ENCODE measurements at regions not wholly inside any gene's neighbourhood (a gene's known extent, or its start where the extent isn't known, plus 50 kb on each side); places are given as distances from the start of the nearest gene placed in this dataset.
"Not testable (repeated sequence)": the region's sequence is repeated elsewhere in the genome, so short reads cannot be mapped to it uniquely, and the experiment has no call there.

- DNase-seq (ENCODE audit: low spot score), result no peak
These were observed 250.7 kb downstream of the RMST start for GRCh38 chr12:97713270-97713669.

- DNase-seq (ENCODE audit: low spot score), result peak; percentile 18
These were observed 251.5 kb downstream of the RMST start for GRCh38 chr12:97714107-97714563.

- DNase-seq (ENCODE audit: low spot score), result peak; percentile 36
These were observed 253.8 kb downstream of the RMST start for GRCh38 chr12:97716356-97716755.

- DNase-seq (ENCODE audit: low spot score), result not testable (repeated sequence)
These were observed 261.2 kb downstream of the RMST start for GRCh38 chr12:97723801-97724200.

GRCh38 chr12:97745406-97746101 lies 282.9 kb downstream of the RMST start:
- no peak for DNase-seq (ENCODE audit: low spot score)

- DNase-seq (ENCODE audit: low spot score), result no peak
These were observed 285.7 kb downstream of the RMST start for GRCh38 chr12:97748298-97748697.

GRCh38 chr12:97751704-97752103 lies 289.1 kb downstream of the RMST start:
- DNase-seq (ENCODE audit: low spot score), result peak; percentile 12

- peak; percentile 22 for DNase-seq (ENCODE audit: low spot score)
These were observed 289.5 kb downstream of the RMST start for GRCh38 chr12:97752129-97752528.

GRCh38 chr12:97753332-97753731 lies 290.7 kb downstream of the RMST start:
- no peak for DNase-seq (ENCODE audit: low spot score)

- DNase-seq (ENCODE audit: low spot score), result no peak
These were observed 291.7 kb downstream of the RMST start for GRCh38 chr12:97754306-97754705.

- DNase-seq (ENCODE audit: low spot score), result peak; percentile 41
These were observed 293.6 kb downstream of the RMST start for GRCh38 chr12:97756066-97756666.

- DNase-seq (ENCODE audit: low spot score), result no peak
These were observed 294.1 kb downstream of the RMST start for GRCh38 chr12:97756741-97757140.

GRCh38 chr12:97757481-97758193 lies 295.0 kb downstream of the RMST start:
- no peak for DNase-seq (ENCODE audit: low spot score)

- DNase-seq (ENCODE audit: low spot score), result no peak
These were observed 295.5 kb downstream of the RMST start for GRCh38 chr12:97758194-97758501.

GRCh38 chr12:97758586-97758985 lies 296.0 kb downstream of the RMST start:
- DNase-seq (ENCODE audit: low spot score), result peak; percentile 52

GRCh38 chr12:97760601-97761000 lies 298.0 kb downstream of the RMST start:
- DNase-seq (ENCODE audit: low spot score), result no peak

- DNase-seq (ENCODE audit: low spot score), result no peak
These were observed 300.5 kb downstream of the RMST start for GRCh38 chr12:97763113-97763512.

GRCh38 chr12:97764700-97765099 lies 302.1 kb downstream of the RMST start:
- peak; percentile 41 for DNase-seq (ENCODE audit: low spot score)

GRCh38 chr12:97767347-97767746 lies 304.7 kb downstream of the RMST start:
- no peak for DNase-seq (ENCODE audit: low spot score)

- DNase-seq (ENCODE audit: low spot score), result no peak
These were observed 315.5 kb downstream of the RMST start for GRCh38 chr12:97778111-97778510.

GRCh38 chr12:97781342-97781741 lies 318.7 kb downstream of the RMST start:
- no peak for DNase-seq (ENCODE audit: low spot score)

GRCh38 chr12:97784904-97785303 lies 322.3 kb downstream of the RMST start:
- DNase-seq (ENCODE audit: low spot score), result no peak

GRCh38 chr12:97790281-97790680 lies 327.7 kb downstream of the RMST start:
- no peak for DNase-seq (ENCODE audit: low spot score)

All from HT-29 (cell line).